Natural killer cell (primary cell): ENCODE measurements at regions not wholly inside any gene's neighbourhood (a gene's known extent, or its start where the extent isn't known, plus 50 kb on each side); places are given as distances from the start of the nearest gene placed in this dataset.

Experiments
- ATAC-seq, 3 donors: fragments of 150-1000 bp in 2 of 3; fragments of 200-7000 bp in 1 of 3; cut with Tn5 transposase; 1 replicate in 1 of 3; 2 replicates in 2 of 3; pipeline ENCODE4 v1.10.0; 2021; ENCODE audit warnings: mild to moderate bottlenecking in 2 of 3, moderate library complexity in 2 of 3
- DNase-seq, 2 donors: peaks; one replicate each; pipeline versions ENCODE4 v3.0.0 to v3.0.0-alpha.2; 2013 to 2021; ENCODE audit warnings: mixed read lengths in 1 of 2
- H3K27ac ChIP-seq: one replicate; pipeline ENCODE4 v1.5.1; 2013; ENCODE audit warnings: mild to moderate bottlenecking, low read length
- H3K27me3 ChIP-seq: one replicate; pipeline ENCODE4 v1.6.1; 2013; ENCODE audit warnings: low read length; ENCODE audit not compliant: control insufficient read depth, insufficient read depth
- H3K36me3 ChIP-seq: one replicate; pipeline ENCODE4 v1.6.1; 2013; ENCODE audit warnings: low read length; ENCODE audit not compliant: control insufficient read depth, insufficient read depth
- H3K4me1 ChIP-seq: one replicate; pipeline ENCODE4 v1.6.1; 2013; ENCODE audit warnings: low read length; ENCODE audit not compliant: control insufficient read depth, insufficient read depth
- H3K4me3 ChIP-seq: one replicate; pipeline ENCODE4 v1.5.1; 2013; ENCODE audit warnings: low read length
- H3K9me3 ChIP-seq: one replicate; pipeline ENCODE4 v1.6.1; 2013; ENCODE audit warnings: low read length; ENCODE audit not compliant: control insufficient read depth, insufficient read depth
- H3K27ac Mint-ChIP-seq, 2 donors: one replicate each; pipeline ENCODE4 v1.8.0; 2022; ENCODE audit warnings: mild to moderate bottlenecking in 2 of 2, mixed read lengths in 2 of 2, moderate library complexity in 1 of 2
- H3K27me3 Mint-ChIP-seq, 2 donors: one replicate each; pipeline ENCODE4 v1.8.0; 2022; ENCODE audit warnings: low read depth in 2 of 2, mixed read lengths in 2 of 2
- H3K36me3 Mint-ChIP-seq: one replicate; pipeline ENCODE4 v1.8.0; 2022; ENCODE audit warnings: mixed read lengths
- H3K4me1 Mint-ChIP-seq, 2 donors: one replicate each; pipeline ENCODE4 v1.8.0; 2022; ENCODE audit warnings: mixed read lengths in 2 of 2
- H3K4me3 Mint-ChIP-seq: one replicate; pipeline ENCODE4 v1.8.0; 2022; ENCODE audit warnings: mild to moderate bottlenecking, moderate library complexity, mixed read lengths
- H3K9me3 Mint-ChIP-seq, 2 donors: one replicate each; pipeline ENCODE4 v1.8.0; 2022; ENCODE audit warnings: mixed read lengths in 2 of 2
- WGBS: methylation state at CpG from one replicate; pipeline ENCODE4 v1.1.7; 2013; ENCODE audit warnings: missing lambda C conversion rate; ENCODE audit not compliant: insufficient coverage; 5-methylcytosine and 5-hydroxymethylcytosine counted together
- intact Hi-C: fragments of 100-400 bp; cut with micrococcal nuclease; formaldehyde crosslinking; loops from one replicate; pipeline ENCODE4 v1.14.2; 2022
- TF ChIP-seq, protein P1 (sequence below): fragments of 200-600 bp; IDR thresholded peaks from one replicate; pipeline ENCODE4 v1.8.0; 2022; ENCODE audit warnings: antibody characterized with exemption

DNA sequence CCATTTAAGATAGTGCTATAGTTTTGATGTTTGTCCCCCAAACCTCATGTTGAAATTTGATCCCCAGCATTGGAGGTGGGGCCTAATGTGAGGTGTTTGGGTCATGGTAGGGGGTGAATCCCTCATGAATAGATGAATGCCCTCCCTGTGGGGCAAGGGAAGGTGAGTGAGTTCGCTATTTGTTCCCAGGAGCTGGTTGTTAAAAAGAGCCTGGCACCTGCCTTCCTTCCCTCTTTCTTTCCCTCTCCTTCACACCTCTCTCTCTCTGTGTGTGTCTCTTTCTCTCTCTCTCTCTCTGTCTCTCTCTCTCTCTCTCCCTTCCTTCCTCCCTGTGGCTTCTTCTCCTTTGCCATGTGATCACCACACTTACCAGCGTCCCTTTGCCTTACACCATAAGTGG, 160.7 kb downstream of the AASDH start:
- 87% methylated on average over 2 of the region's 2 CpGs for WGBS
- no peaks in the 10 kb centered on the region for H3K9me3 Mint-ChIP-seq
- H3K27ac ChIP-seq, result no peak overlapping the region
- no peak overlapping the region for H3K4me3 ChIP-seq
- no peak overlapping the region for H3K4me3 Mint-ChIP-seq
- ATAC-seq, result no peak
- H3K27me3 Mint-ChIP-seq, result peaks cover 0 to 2% of the 10 kb centered on the region in 2 donors
- no peaks in the 10 kb centered on the region for H3K9me3 ChIP-seq
- TF ChIP-seq, protein P1, sequence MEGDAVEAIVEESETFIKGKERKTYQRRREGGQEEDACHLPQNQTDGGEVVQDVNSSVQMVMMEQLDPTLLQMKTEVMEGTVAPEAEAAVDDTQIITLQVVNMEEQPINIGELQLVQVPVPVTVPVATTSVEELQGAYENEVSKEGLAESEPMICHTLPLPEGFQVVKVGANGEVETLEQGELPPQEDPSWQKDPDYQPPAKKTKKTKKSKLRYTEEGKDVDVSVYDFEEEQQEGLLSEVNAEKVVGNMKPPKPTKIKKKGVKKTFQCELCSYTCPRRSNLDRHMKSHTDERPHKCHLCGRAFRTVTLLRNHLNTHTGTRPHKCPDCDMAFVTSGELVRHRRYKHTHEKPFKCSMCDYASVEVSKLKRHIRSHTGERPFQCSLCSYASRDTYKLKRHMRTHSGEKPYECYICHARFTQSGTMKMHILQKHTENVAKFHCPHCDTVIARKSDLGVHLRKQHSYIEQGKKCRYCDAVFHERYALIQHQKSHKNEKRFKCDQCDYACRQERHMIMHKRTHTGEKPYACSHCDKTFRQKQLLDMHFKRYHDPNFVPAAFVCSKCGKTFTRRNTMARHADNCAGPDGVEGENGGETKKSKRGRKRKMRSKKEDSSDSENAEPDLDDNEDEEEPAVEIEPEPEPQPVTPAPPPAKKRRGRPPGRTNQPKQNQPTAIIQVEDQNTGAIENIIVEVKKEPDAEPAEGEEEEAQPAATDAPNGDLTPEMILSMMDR, result no peak
- intact Hi-C loops, result no loop called here
- H3K4me1 Mint-ChIP-seq, result peaks cover 0 to 3% of the 10 kb centered on the region in 2 donors
- H3K27ac Mint-ChIP-seq, result no peak overlapping the region
- H3K27me3 ChIP-seq, result no peaks in the 10 kb centered on the region
- DNase-seq, result no peak
- no peaks in the 10 kb centered on the region for H3K36me3 ChIP-seq
- no peaks in the 10 kb centered on the region for H3K36me3 Mint-ChIP-seq
- H3K4me1 ChIP-seq, result no peaks in the 10 kb centered on the region

DNA sequence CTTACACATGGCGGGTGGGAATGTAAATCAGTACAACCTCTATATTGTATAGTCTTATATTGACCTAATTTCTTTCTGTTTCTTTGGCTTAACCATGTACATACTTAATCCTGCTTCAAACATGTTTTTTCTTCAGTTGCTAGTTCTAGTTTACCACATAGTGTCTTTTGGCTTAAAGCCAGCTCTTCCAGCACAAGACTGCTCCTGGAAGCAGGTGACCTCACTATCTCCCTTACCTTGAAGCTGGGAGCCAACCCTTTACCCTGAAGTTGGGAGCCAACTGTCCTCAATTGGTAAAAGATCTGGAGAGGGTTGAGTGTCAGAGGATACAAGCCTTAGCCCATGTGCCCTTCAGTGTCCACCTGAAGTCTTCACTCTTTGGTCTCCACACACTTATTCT, 162.7 kb downstream of the AASDH start:
- H3K4me1 ChIP-seq, result no peaks in the 10 kb centered on the region
- DNase-seq, result no peak
- intact Hi-C loops, result no loop called here
- Mint-ChIP-seq H3K4me1 (no peaks in the 10 kb centered on the region), H3K9me3 (no peaks in the 10 kb centered on the region), H3K27ac (no peak overlapping the region), H3K36me3 (no peaks in the 10 kb centered on the region), H3K4me3 (no peak overlapping the region), H3K27me3 (peaks cover 6 to 10% of the 10 kb centered on the region in 2 donors)
- H3K4me3 ChIP-seq, result no peak overlapping the region
- H3K27ac ChIP-seq, result no peak overlapping the region
- ATAC-seq, result no peak
- WGBS, result no CpG with 5 or more reads among the region's 1 CpG
- H3K27me3 ChIP-seq, result no peaks in the 10 kb centered on the region
- TF ChIP-seq, protein P1, result no peak
- no peaks in the 10 kb centered on the region for H3K9me3 ChIP-seq
- H3K36me3 ChIP-seq, result no peaks in the 10 kb centered on the region

DNA sequence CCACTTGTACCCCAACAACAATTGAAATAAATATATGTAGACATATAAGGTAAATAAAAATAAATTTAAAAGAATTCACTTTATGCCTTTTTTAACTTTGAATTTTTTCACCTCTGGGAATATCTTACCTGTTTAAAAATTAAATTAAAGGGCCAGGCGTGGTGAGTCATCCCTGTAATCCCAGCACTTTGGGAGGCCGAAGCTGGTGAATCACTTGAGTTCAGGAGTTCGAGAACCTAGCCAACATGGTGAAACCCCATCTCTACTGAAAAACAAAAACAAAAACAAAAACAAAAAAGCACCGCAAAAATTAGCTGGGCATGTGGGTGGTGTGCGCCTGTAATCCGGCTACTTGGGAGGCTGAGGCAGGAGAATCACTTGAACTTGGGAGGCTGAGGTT, 164.8 kb downstream of the AASDH start:
- H3K27me3 Mint-ChIP-seq, result peaks cover 6 to 13% of the 10 kb centered on the region in 2 donors
- Histone ChIP-seq H3K27ac (no peak overlapping the region), H3K4me1 (no peaks in the 10 kb centered on the region), H3K4me3 (no peak overlapping the region), H3K9me3 (no peaks in the 10 kb centered on the region), H3K27me3 (no peaks in the 10 kb centered on the region), H3K36me3 (no peaks in the 10 kb centered on the region)
- no peaks in the 10 kb centered on the region for H3K36me3 Mint-ChIP-seq
- DNase-seq (no peak), ATAC-seq (no peak)
- H3K4me3 Mint-ChIP-seq, result no peak overlapping the region
- TF ChIP-seq, protein P1, result no peak
- no peaks in the 10 kb centered on the region for H3K9me3 Mint-ChIP-seq
- no peaks in the 10 kb centered on the region for H3K4me1 Mint-ChIP-seq
- 97% methylated on average over 6 of the region's 6 CpGs for WGBS
- intact Hi-C loops, result no loop called here
- H3K27ac Mint-ChIP-seq, result no peak overlapping the region

DNA sequence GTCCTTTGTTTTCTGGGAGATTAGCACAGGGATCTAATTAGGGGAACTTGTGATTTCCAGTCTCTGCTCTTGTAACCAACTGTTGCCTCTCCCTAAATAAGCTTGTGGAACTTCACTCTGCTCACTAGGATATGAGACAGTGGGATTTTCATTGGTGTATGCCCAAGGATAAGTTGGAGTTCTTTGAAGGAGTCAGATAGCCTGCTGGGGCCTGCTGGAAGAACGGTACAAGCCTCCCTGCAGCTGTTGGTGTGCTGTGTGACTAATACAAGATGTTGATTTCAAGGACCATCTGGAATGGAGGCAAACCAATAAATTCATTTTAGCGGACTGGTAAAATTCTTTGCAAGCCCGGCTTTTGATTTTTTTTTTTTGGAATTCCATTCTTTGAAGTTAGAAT, 167.0 kb downstream of the AASDH start:
- Histone ChIP-seq H3K36me3 (no peaks in the 10 kb centered on the region), H3K4me1 (no peaks in the 10 kb centered on the region), H3K27me3 (no peaks in the 10 kb centered on the region), H3K9me3 (no peaks in the 10 kb centered on the region), H3K4me3 (no peak overlapping the region), H3K27ac (no peak overlapping the region)
- H3K4me1 Mint-ChIP-seq, result no peaks in the 10 kb centered on the region
- WGBS, result 97% methylated on average over 3 of the region's 3 CpGs
- intact Hi-C loops, result no loop called here
- H3K4me3 Mint-ChIP-seq, result no peak overlapping the region
- peaks cover 6 to 11% of the 10 kb centered on the region in 2 donors for H3K27me3 Mint-ChIP-seq
- TF ChIP-seq, protein P1, result no peak
- no peaks in the 10 kb centered on the region for H3K9me3 Mint-ChIP-seq
- no peaks in the 10 kb centered on the region for H3K36me3 Mint-ChIP-seq
- ATAC-seq (no peak), DNase-seq (no peak)
- no peak overlapping the region for H3K27ac Mint-ChIP-seq
